H1 (cell line): ENCODE measurements at regions not wholly inside any gene's neighbourhood (a gene's known extent, or its start where the extent isn't known, plus 50 kb on each side); places are given as distances from the start of the nearest gene placed in this dataset.

ENCODE experiments used
- CTCF ChIA-PET: fragments of 300-600 bp; sonication (Branson Sonifier 250); formaldehyde crosslinking; loops from one replicate; lab custom pipeline; 2021; ENCODE audit not compliant: partially characterized antibody; lab: Charles Lee
- POLR2A ChIA-PET: fragments of 300-600 bp; sonication (Branson Sonifier 250); formaldehyde crosslinking; loops from one replicate; lab custom pipeline; 2021; ENCODE audit warnings: inconsistent platforms; ENCODE audit not compliant: partially characterized antibody; lab: Charles Lee
- DNase-seq, 2 experiments: peaks; one replicate each; pipeline versions ENCODE4 v3.0.0 to v3.0.0-alpha.2; 2010 to 2022; ENCODE audit warnings: low spot score in 2 of 2, low read depth in 1 of 2, mixed read lengths in 1 of 2
- FAIRE-seq: peaks from 2 replicates; lab custom pipeline; 2011; peaks lifted over from hg19 to GRCh38; lab: Jason Lieb, UNC
- H2AFZ ChIP-seq: 2 replicates; pipeline ENCODE4 v1.8.1; 2012; ENCODE audit warnings: low read length, inconsistent platforms
- H2AK5ac ChIP-seq: 2 replicates; pipeline ENCODE4 v1.6.1; 2013; ENCODE audit warnings: low read depth, low read length
- H2BK120ac ChIP-seq: replicated peaks from 2 replicates; pipeline ENCODE3; 2013; ENCODE audit warnings: low read depth, low read length, inconsistent platforms
- H2BK12ac ChIP-seq: 2 replicates; pipeline ENCODE4 v1.6.1; 2013; ENCODE audit warnings: low read depth, low read length
- H2BK15ac ChIP-seq: 2 replicates; pipeline ENCODE4 v1.6.1; 2013; ENCODE audit warnings: low read length
- H2BK20ac ChIP-seq: 2 replicates; pipeline ENCODE4 v1.6.1; 2013; ENCODE audit warnings: low read length
- H2BK5ac ChIP-seq: 2 replicates; pipeline ENCODE4 v1.6.1; 2013; ENCODE audit warnings: low read depth, low read length
- H3K14ac ChIP-seq: 2 replicates; pipeline ENCODE4 v1.6.1; 2013; ENCODE audit warnings: inconsistent platforms; ENCODE audit not compliant: insufficient read length
- H3K18ac ChIP-seq: 2 replicates; pipeline ENCODE4 v1.6.1; 2013; ENCODE audit warnings: low read length; ENCODE audit errors: extremely low read depth
- H3K23ac ChIP-seq: 2 replicates; pipeline ENCODE4 v1.6.1; 2013; ENCODE audit warnings: inconsistent platforms; ENCODE audit not compliant: insufficient read length
- H3K23me2 ChIP-seq: 2 replicates; pipeline ENCODE4 v1.6.1; 2013; ENCODE audit warnings: low read depth, low read length
- H3K27ac ChIP-seq: 2 replicates; pipeline ENCODE4 v1.6.1; 2011; ENCODE audit warnings: low read depth, low read length, inconsistent platforms
- H3K27me3 ChIP-seq, 4 experiments: replicated peaks in 1 of 4; 1 replicate in 1 of 4; 2 replicates in 3 of 4; pipeline versions ENCODE4 v1.6.1 to v1.8.1; 2011 to 2013; ENCODE audit warnings: low read length in 3 of 4, mild to moderate bottlenecking in 3 of 4, inconsistent platforms in 2 of 4, mixed read lengths in 2 of 4, moderate library complexity in 1 of 4; ENCODE audit not compliant: control insufficient read depth in 3 of 4, insufficient read depth in 3 of 4; ENCODE audit errors: extremely low read depth in 1 of 4
- H3K36me3 ChIP-seq, 4 experiments: 2 replicates each; pipeline versions ENCODE4 v1.6.1 to v1.8.1; 2011 to 2013; ENCODE audit warnings: mild to moderate bottlenecking in 4 of 4, low read length in 3 of 4, moderate library complexity in 2 of 4, control low read depth in 1 of 4, inconsistent platforms in 1 of 4; ENCODE audit not compliant: insufficient read depth in 4 of 4, control insufficient read depth in 2 of 4
- H3K4ac ChIP-seq: replicated peaks from 2 replicates; pipeline ENCODE3; 2013; ENCODE audit warnings: low read length, low read depth, mixed read lengths, inconsistent platforms; ENCODE audit not compliant: insufficient read length
- H3K4me1 ChIP-seq, 4 experiments: replicated peaks in 1 of 4; 1 replicate in 1 of 4; 2 replicates in 3 of 4; pipeline versions ENCODE4 v1.6.1 to v1.8.1; 2011 to 2013; ENCODE audit warnings: low read length in 3 of 4, inconsistent platforms in 2 of 4, mixed read lengths in 1 of 4; ENCODE audit not compliant: insufficient read depth in 4 of 4, control insufficient read depth in 3 of 4
- H3K4me2 ChIP-seq, 2 experiments: 2 replicates each; pipeline versions ENCODE4 v1.6.1 to v1.8.1; 2011 to 2013; ENCODE audit warnings: low read depth in 2 of 2, low read length in 2 of 2, control low read depth in 1 of 2, inconsistent platforms in 1 of 2, mild to moderate bottlenecking in 1 of 2; ENCODE audit not compliant: insufficient read depth in 1 of 2
- H3K4me3 ChIP-seq, 4 experiments: fragments of 200-600, 300-600 bp in 1 of 4; sonication (generic), shearing (Covaris generic), sonication (Bioruptor Twin) in 1 of 4; 2 replicates each; pipeline versions ENCODE4 v1.5.1 to v1.8.1; 2011 to 2016; ENCODE audit warnings: low read length in 4 of 4, low read depth in 3 of 4, control low read depth in 2 of 4, inconsistent platforms in 2 of 4, mild to moderate bottlenecking in 2 of 4, mixed read lengths in 1 of 4, moderate library complexity in 1 of 4; ENCODE audit not compliant: insufficient read depth in 2 of 4; ENCODE audit errors: extremely low read depth in 1 of 4
- H3K56ac ChIP-seq: replicated peaks from 2 replicates; pipeline ENCODE3; 2013; ENCODE audit warnings: low read depth, mild to moderate bottlenecking, mixed read lengths, low read length, inconsistent platforms; ENCODE audit not compliant: insufficient read length
- H3K79me1 ChIP-seq: 2 replicates; pipeline ENCODE4 v1.6.1; 2013; ENCODE audit warnings: low read depth, low read length, control low read depth
- H3K79me2 ChIP-seq, 2 experiments: 2 replicates each; pipeline versions ENCODE4 v1.6.1 to v1.8.1; 2012 to 2013; ENCODE audit warnings: low read length in 2 of 2, mild to moderate bottlenecking in 2 of 2, inconsistent platforms in 1 of 2; ENCODE audit not compliant: insufficient read depth in 2 of 2, control insufficient read depth in 1 of 2
- H3K9ac ChIP-seq, 4 experiments: replicated peaks in 1 of 4; 1 replicate in 1 of 4; 2 replicates in 3 of 4; pipeline versions ENCODE4 v1.6.1 to v1.8.1; 2011 to 2013; ENCODE audit warnings: low read depth in 3 of 4, low read length in 3 of 4, control low read depth in 2 of 4, mild to moderate bottlenecking in 2 of 4, moderate library complexity in 2 of 4, inconsistent platforms in 1 of 4; ENCODE audit errors: extremely low read depth in 1 of 4
- H3K9me3 ChIP-seq, 2 experiments: 2 replicates each; pipeline versions ENCODE4 v1.6.1 to v1.8.1; 2012 to 2013; ENCODE audit warnings: mild to moderate bottlenecking in 2 of 2, moderate library complexity in 2 of 2, control low read depth in 1 of 2, inconsistent platforms in 1 of 2, low read depth in 1 of 2, low read length in 1 of 2, mixed read lengths in 1 of 2; ENCODE audit not compliant: insufficient read depth in 2 of 2
- H4K20me1 ChIP-seq, 2 experiments: replicated peaks in 1 of 2; 2 replicates each; pipeline versions ENCODE3 to v1.8.1; 2011 to 2013; ENCODE audit warnings: inconsistent platforms in 2 of 2, low read length in 2 of 2, mild to moderate bottlenecking in 1 of 2; ENCODE audit not compliant: insufficient read depth in 2 of 2, control insufficient read depth in 1 of 2
- H4K5ac ChIP-seq: 2 replicates; pipeline ENCODE4 v1.6.1; 2013; ENCODE audit warnings: low read length, low read depth, mixed read lengths, inconsistent platforms; ENCODE audit not compliant: insufficient read length
- H4K8ac ChIP-seq: 2 replicates; pipeline ENCODE4 v1.8.0; 2013; ENCODE audit warnings: mild to moderate bottlenecking, moderate library complexity, low read length, inconsistent platforms; ENCODE audit not compliant: insufficient read depth; ENCODE audit errors: extremely low read depth
- H4K91ac ChIP-seq: replicated peaks from 2 replicates; pipeline ENCODE3; 2013; ENCODE audit warnings: low read length, mixed read lengths, inconsistent platforms; ENCODE audit not compliant: insufficient read length
- ATF3 ChIP-seq: IDR thresholded peaks from 2 replicates; pipeline ENCODE4 v1.6.1; 2011; ENCODE audit warnings: low read depth, mild to moderate bottlenecking, low read length; ENCODE audit not compliant: insufficient read depth
- CBX8 ChIP-seq: fragments of 300-800, 300-1000 bp; sonication (generic); IDR thresholded peaks from 2 replicates; pipeline ENCODE4 v1.7.1; 2016; ENCODE audit warnings: low read depth, low read length, borderline replicate concordance
- CEBPB ChIP-seq: IDR thresholded peaks from 2 replicates; pipeline ENCODE4 v1.6.1; 2012; ENCODE audit warnings: low read depth, low read length
- CTBP2 ChIP-seq: IDR thresholded peaks from 2 replicates; pipeline ENCODE4 v1.7.0; 2011; ENCODE audit warnings: borderline replicate concordance, mild to moderate bottlenecking, moderate library complexity, mixed read lengths, low read length; ENCODE audit not compliant: insufficient read depth, insufficient read length
- HDAC2 ChIP-seq, 2 experiments: fragments of 300-600 bp in 1 of 2; sonication (generic) in 1 of 2; IDR thresholded peaks; 2 replicates each; pipeline ENCODE4 v1.6.1; 2011 to 2012; ENCODE audit warnings: low read depth in 2 of 2, low read length in 2 of 2, mild to moderate bottlenecking in 2 of 2, moderate library complexity in 2 of 2, borderline replicate concordance in 1 of 2, inconsistent platforms in 1 of 2
- KDM4A ChIP-seq: IDR thresholded peaks from one replicate; pipeline ENCODE4 v1.7.1; 2012; ENCODE audit warnings: low read depth, mild to moderate bottlenecking, moderate library complexity, low read length, inconsistent platforms; ENCODE audit not compliant: severe bottlenecking
- POLR2A ChIP-seq, 2 experiments: IDR thresholded peaks; 1 replicate in 1 of 2; 2 replicates in 1 of 2; pipeline ENCODE4 v1.6.1; 2011; ENCODE audit warnings: low read depth in 2 of 2, low read length in 2 of 2, mild to moderate bottlenecking in 2 of 2; ENCODE audit errors: control extremely low read depth in 1 of 2
- POLR2AphosphoS5 ChIP-seq: IDR thresholded peaks from 2 replicates; pipeline ENCODE4 v1.6.1; 2011; ENCODE audit warnings: low read depth, low read length
- RNF2 ChIP-seq: fragments of 200-900, 300-1000 bp; sonication (generic); IDR thresholded peaks from 2 replicates; pipeline ENCODE4 v1.7.1; 2016; ENCODE audit warnings: borderline replicate concordance, low read depth, mild to moderate bottlenecking, antibody characterized with exemption, low read length; ENCODE audit not compliant: poor library complexity, severe bottlenecking; ENCODE audit errors: missing control alignments
- SIN3A ChIP-seq, 2 experiments: IDR thresholded peaks in 1 of 2; conservative IDR thresholded peaks in 1 of 2; 2 replicates each; pipeline ENCODE4 v1.6.1; 2011 to 2012; ENCODE audit warnings: low read length in 2 of 2, improper control_type of control experiment in 1 of 2, low read depth in 1 of 2, mild to moderate bottlenecking in 1 of 2
- SIX5 ChIP-seq: IDR thresholded peaks from 2 replicates; pipeline ENCODE4 v1.6.1; 2011; ENCODE audit warnings: mild to moderate bottlenecking, low read depth, low read length
- SP4 ChIP-seq: IDR thresholded peaks from 2 replicates; pipeline ENCODE4 v1.6.1; 2012; ENCODE audit warnings: low read length, inconsistent platforms
- TAF1 ChIP-seq: IDR thresholded peaks from 2 replicates; pipeline ENCODE4 v1.6.1; 2011; ENCODE audit warnings: mild to moderate bottlenecking, low read depth, low read length
- TBP ChIP-seq: IDR thresholded peaks from 2 replicates; pipeline ENCODE4 v1.6.1; 2011; ENCODE audit warnings: low read depth, low read length, improper control_type of control experiment
- TCF12 ChIP-seq: IDR thresholded peaks from 2 replicates; pipeline ENCODE4 v1.6.1; 2011; ENCODE audit warnings: low read depth, mild to moderate bottlenecking, low read length
- WGBS, 2 experiments: shearing (Covaris generic) in 1 of 2; methylation state at CpG; one replicate each; pipeline versions ENCODE4 v1.1.6 to v1.1.7; 2013 to 2015; ENCODE audit warnings: low lambda C conversion rate in 2 of 2, mixed read lengths in 2 of 2, inconsistent platforms in 1 of 2, low coverage in 1 of 2, missing lambda C conversion rate in 1 of 2; ENCODE audit not compliant: insufficient replicate concordance in 2 of 2, insufficient coverage in 1 of 2, insufficient read length in 1 of 2; ENCODE audit errors: extremely low coverage in 1 of 2, missing lambda C conversion rate in 1 of 2; 5-methylcytosine and 5-hydroxymethylcytosine counted together

- Histone ChIP-seq H3K14ac (no peak overlapping the region), H3K79me1 (no peaks in the 10 kb centered on the region), H3K23me2 (no peaks in the 10 kb centered on the region), H3K4me3 (no peak overlapping the region), H3K18ac (no peak overlapping the region), H4K8ac (no peak overlapping the region), H2BK20ac (no peak overlapping the region), H2BK12ac (no peak overlapping the region), H3K27me3 (no peaks in the 10 kb centered on the region), H2BK5ac (no peak overlapping the region), H3K9ac (no peak overlapping the region), H2BK120ac (no peak overlapping the region), H4K20me1 (no peaks in the 10 kb centered on the region), H3K4me1 (no peaks in the 10 kb centered on the region), H3K4ac (no peak overlapping the region), H2AFZ (no peak overlapping the region), H3K36me3 (no peaks in the 10 kb centered on the region; a peak in 1 of 8 replicates), H4K5ac (no peak overlapping the region), H4K91ac (no peak overlapping the region), H3K4me2 (no peak overlapping the region), H3K27ac (no peak overlapping the region), H2AK5ac (no peak overlapping the region), H3K23ac (no peak overlapping the region), H3K56ac (no peak overlapping the region), H3K79me2 (no peaks in the 10 kb centered on the region), H3K9me3 (no peaks in the 10 kb centered on the region), H2BK15ac (no peak overlapping the region)
- DNase-seq (no peak), FAIRE-seq (no peak)
- POLR2A ChIA-PET = no interaction called here
- 93% methylated on average over 4 of the region's 4 CpGs; no CpG with 5 or more reads in 1 of the 2 experiments for WGBS, 2 experiments
- CTCF ChIA-PET = no interaction called here
- TF ChIP-seq SIN3A (conservative IDR thresholded peaks at IDR 0.05 in 1 of 2, IDR thresholded peaks at IDR 0.05 in 1 of 2; ENCODE audit: low read depth in 1 of 2, low read length in 2 of 2) (no peak), CBX8 (no peak), SP4 (no peak), KDM4A (no peak), RNF2 (no peak), TBP (no peak), SIX5 (no peak), CEBPB (no peak), HDAC2 (IDR thresholded peaks at IDR 0.05; ENCODE audit: borderline replicate concordance in 1 of 2, low read depth in 2 of 2, low read length in 2 of 2) (no peak), CTBP2 (no peak), TCF12 (no peak), TAF1 (no peak), POLR2AphosphoS5 (no peak), ATF3 (no peak), POLR2A (IDR thresholded peaks at IDR 0.05; ENCODE audit: control extremely low read depth in 1 of 2, low read depth in 2 of 2, low read length in 2 of 2) (no peak)
Measured at GRCh38 chr2:149988361-149988760, 400.8 kb upstream of the MMADHC start.
